GM12874 (cell line): ENCODE measurements at regions not wholly inside any gene's neighbourhood (a gene's known extent, or its start where the extent isn't known, plus 50 kb on each side); places are given as distances from the start of the nearest gene placed in this dataset.

ENCODE experiments used
- TF ChIP-seq, protein P1 (sequence below): IDR thresholded peaks from 2 replicates; pipeline ENCODE4 v1.5.1; 2011; ENCODE audit warnings: low read depth, mild to moderate bottlenecking, control low read depth, low read length, moderate library complexity; ENCODE audit not compliant: insufficient read depth

- TF ChIP-seq, protein P1, sequence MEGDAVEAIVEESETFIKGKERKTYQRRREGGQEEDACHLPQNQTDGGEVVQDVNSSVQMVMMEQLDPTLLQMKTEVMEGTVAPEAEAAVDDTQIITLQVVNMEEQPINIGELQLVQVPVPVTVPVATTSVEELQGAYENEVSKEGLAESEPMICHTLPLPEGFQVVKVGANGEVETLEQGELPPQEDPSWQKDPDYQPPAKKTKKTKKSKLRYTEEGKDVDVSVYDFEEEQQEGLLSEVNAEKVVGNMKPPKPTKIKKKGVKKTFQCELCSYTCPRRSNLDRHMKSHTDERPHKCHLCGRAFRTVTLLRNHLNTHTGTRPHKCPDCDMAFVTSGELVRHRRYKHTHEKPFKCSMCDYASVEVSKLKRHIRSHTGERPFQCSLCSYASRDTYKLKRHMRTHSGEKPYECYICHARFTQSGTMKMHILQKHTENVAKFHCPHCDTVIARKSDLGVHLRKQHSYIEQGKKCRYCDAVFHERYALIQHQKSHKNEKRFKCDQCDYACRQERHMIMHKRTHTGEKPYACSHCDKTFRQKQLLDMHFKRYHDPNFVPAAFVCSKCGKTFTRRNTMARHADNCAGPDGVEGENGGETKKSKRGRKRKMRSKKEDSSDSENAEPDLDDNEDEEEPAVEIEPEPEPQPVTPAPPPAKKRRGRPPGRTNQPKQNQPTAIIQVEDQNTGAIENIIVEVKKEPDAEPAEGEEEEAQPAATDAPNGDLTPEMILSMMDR: no peak
Observed at GRCh38 chr5:105639511-105639910, 2031.2 kb downstream of the EFNA5 start.

DNA sequence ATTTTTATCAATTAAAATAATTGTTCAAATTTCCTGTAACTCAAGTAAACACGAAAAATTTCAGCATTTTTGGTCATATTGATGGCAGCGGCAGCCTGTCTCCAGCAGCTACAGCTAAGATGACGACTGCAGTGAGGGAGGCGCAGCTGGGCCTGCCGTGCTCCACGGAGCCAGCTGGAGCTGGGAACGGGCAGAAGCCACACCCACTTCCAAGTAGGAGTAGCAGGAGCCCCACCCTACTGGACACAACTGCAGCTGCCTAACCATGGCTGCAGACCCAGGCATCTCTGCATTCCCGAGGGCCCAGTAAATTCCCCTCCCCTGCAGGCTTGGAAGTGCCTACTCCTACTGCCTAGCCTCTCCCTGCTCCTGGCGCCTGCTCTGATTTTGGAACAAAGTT is 2031.7 kb downstream of the EFNA5 start:
- TF ChIP-seq, protein P1: no peak

- TF ChIP-seq, protein P1: no peak
Observed at GRCh38 chr5:105638437-105638836, 2032.3 kb downstream of the EFNA5 start.

DNA sequence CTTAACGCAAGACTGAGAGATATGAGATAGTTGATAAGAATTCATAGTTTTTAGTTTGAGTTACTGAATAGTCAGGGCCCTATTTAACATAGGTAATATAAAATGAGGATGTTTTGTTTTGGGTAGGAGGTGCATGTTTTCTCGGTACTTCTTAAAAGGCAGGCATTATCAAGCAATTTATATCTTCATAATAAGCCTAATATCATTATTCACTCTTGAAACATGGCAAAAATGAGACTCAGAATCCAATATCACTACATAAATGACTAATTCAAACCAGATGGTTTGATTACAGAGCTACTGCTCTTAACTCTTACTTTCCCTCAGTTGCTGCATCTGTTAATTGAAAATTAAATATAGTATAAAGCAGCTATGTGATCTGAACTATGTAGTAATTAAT is 2038.7 kb downstream of the EFNA5 start:
- TF ChIP-seq, protein P1: no peak

DNA sequence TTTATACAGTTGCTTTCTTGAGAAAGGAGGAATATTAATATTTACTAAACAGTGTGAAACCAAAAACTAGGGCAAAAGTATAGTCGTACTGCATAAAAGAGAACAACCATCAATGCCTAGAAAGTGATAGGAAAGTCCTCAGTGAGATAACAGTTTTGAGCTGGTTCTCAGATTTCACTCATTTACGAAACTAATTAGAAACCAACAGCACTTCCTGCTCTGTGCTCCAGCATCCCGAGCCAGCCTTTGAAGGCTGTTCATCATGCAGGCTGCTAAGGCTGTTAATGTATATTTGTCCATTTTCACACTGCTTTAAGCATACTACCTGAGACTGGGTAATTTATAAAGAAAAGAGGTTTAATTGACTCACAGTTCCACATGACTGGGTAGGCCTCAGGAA is 2039.9 kb downstream of the EFNA5 start:
- TF ChIP-seq, protein P1: no peak

GRCh38 chr5:105619725-105620124 is 2051.0 kb downstream of the EFNA5 start:
- TF ChIP-seq, protein P1: no peak

GRCh38 chr5:105617436-105618215 is 2053.1 kb downstream of the EFNA5 start:
- TF ChIP-seq, protein P1: no peak

DNA sequence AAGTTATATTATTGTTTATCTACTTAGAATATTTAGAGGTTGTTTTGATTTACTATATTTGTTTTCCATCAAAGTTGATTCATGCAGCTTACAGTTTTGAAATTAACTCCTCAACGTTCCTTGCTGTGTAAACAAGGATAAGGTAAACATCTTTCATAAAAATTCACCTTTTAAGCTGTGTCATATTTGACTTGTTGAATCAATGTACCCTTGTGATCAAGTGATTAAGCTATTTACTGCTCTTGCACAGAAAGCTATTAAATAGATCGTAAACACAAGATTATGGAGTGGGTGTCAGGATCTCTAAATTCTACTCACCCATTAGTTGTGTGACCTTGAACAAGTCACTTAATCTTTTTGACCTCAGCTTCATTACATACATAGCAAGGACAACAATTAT is 2054.0 kb upstream of the NUDT12 start:
- TF ChIP-seq, protein P1: no peak
